Pancreas (tissue), 10 donors: ENCODE measurements at regions not wholly inside any gene's neighbourhood (a gene's known extent, or its start where the extent isn't known, plus 50 kb on each side); places are given as distances from the start of the nearest gene placed in this dataset.

ENCODE experiments used
- ATAC-seq, 4 donors: fragments of 200-7000 bp; cut with Tn5 transposase; one replicate each; pipeline versions ENCODE4 v1.8.0 to v1.9.1; 2020; ENCODE audit warnings: mild to moderate bottlenecking in 4 of 4, moderate library complexity in 4 of 4
- DNase-seq, 6 donors: peaks; one replicate each; pipeline ENCODE4 v3.0.0-alpha.2; 2020
- FAIRE-seq: peaks from 2 replicates; lab custom pipeline; 2012; peaks lifted over from hg19 to GRCh38; lab: Jason Lieb, UNC
- H3K27ac ChIP-seq, 4 donors: fragments of 200-600 bp; sonication (generic); 1 replicate in 3 of 4; 2 replicates in 1 of 4; pipeline versions ENCODE4 v1.5.0 to v1.8.0; 2020
- H3K27me3 ChIP-seq, 4 donors: fragments of 200-600 bp; one replicate each; pipeline ENCODE4 v1.8.0; 2021
- H3K36me3 ChIP-seq, 3 donors: fragments of 200-600 bp; sonication (generic) in 1 of 3; one replicate each; pipeline versions ENCODE4 v1.5.0 to v1.8.0; 2020 to 2021
- H3K4me1 ChIP-seq, 3 donors: fragments of 200-600 bp; one replicate each; pipeline ENCODE4 v1.8.0; 2021
- H3K4me3 ChIP-seq, 4 donors: fragments of 200-600 bp; sonication (generic) in 2 of 4; one replicate each; pipeline versions ENCODE4 v1.5.0 to v1.8.0; 2020 to 2021
- H3K9me3 ChIP-seq, 4 donors: fragments of 200-600 bp; one replicate each; pipeline ENCODE4 v1.8.0; 2021
- WGBS, 2 donors: extraction: QIAGEN DNeasy Blood & Tissue Kit; methylation state at CpG; one replicate each; pipeline ENCODE4 v1.1.7; 2013; 5-methylcytosine and 5-hydroxymethylcytosine counted together
- intact Hi-C, 3 donors: fragments of 100-400 bp; cut with DNase I; formaldehyde crosslinking; loops; one replicate each; pipeline versions ENCODE4 v1.11.1 to v1.14.2; 2022
- TF ChIP-seq, protein P1 (sequence below), 4 donors: fragments of 200-600 bp; sonication (generic) in 3 of 4; IDR thresholded peaks; one replicate each; pipeline versions ENCODE4 v1.5.0 to v1.8.0; 2021; ENCODE audit warnings: antibody characterized with exemption in 4 of 4
- donor health status: healthy with polysubstance abuse.
- donor health status: DM: no; HTN: no; CAD: no; lungs with moderate emphysema.
- donor health status: DM: no; HTN: no; CAD: no.
- donor health status: control.
- donor health status: control.
- donor health status: Bipolar disorder and iron deficiency.
- donor health status: DM: yes; HTN: yes; CAD: no.
- donor health status: DM: no; HTN: no; CAD: no.
- donor health status: DM: no; HTN: no; CAD: no.
- donor health status: DM: yes; HTN: yes; CAD: no.

GRCh38 chr22:46077669-46078099 lies 72.6 kb upstream of the PPARA start:
- no peak for FAIRE-seq
- no peaks in the 10 kb centered on the region for H3K36me3 ChIP-seq
- intact Hi-C loops = no loop called here
- no peak for ATAC-seq
- H3K4me3 ChIP-seq = peak overlapping the region in 3 of 4 donors; percentile 8 to 98 (median 87)
- H3K4me1 ChIP-seq = peaks cover 41 to 52% (median 43%) of the 10 kb centered on the region in 3 donors
- WGBS, 2 donors = 18 to 19% methylated on average over 12 of the region's 12 CpGs
- no peaks in the 10 kb centered on the region for H3K27me3 ChIP-seq
- no peaks in the 10 kb centered on the region for H3K9me3 ChIP-seq
- TF ChIP-seq, protein P1, sequence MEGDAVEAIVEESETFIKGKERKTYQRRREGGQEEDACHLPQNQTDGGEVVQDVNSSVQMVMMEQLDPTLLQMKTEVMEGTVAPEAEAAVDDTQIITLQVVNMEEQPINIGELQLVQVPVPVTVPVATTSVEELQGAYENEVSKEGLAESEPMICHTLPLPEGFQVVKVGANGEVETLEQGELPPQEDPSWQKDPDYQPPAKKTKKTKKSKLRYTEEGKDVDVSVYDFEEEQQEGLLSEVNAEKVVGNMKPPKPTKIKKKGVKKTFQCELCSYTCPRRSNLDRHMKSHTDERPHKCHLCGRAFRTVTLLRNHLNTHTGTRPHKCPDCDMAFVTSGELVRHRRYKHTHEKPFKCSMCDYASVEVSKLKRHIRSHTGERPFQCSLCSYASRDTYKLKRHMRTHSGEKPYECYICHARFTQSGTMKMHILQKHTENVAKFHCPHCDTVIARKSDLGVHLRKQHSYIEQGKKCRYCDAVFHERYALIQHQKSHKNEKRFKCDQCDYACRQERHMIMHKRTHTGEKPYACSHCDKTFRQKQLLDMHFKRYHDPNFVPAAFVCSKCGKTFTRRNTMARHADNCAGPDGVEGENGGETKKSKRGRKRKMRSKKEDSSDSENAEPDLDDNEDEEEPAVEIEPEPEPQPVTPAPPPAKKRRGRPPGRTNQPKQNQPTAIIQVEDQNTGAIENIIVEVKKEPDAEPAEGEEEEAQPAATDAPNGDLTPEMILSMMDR (IDR thresholded peaks at IDR 0.05) = no peak
- peak overlapping the region; percentile 93 to 98 (median 97) for H3K27ac ChIP-seq
- peak in 3 of 6 donors; percentile 9 to 37 (median 30) for DNase-seq

DNA sequence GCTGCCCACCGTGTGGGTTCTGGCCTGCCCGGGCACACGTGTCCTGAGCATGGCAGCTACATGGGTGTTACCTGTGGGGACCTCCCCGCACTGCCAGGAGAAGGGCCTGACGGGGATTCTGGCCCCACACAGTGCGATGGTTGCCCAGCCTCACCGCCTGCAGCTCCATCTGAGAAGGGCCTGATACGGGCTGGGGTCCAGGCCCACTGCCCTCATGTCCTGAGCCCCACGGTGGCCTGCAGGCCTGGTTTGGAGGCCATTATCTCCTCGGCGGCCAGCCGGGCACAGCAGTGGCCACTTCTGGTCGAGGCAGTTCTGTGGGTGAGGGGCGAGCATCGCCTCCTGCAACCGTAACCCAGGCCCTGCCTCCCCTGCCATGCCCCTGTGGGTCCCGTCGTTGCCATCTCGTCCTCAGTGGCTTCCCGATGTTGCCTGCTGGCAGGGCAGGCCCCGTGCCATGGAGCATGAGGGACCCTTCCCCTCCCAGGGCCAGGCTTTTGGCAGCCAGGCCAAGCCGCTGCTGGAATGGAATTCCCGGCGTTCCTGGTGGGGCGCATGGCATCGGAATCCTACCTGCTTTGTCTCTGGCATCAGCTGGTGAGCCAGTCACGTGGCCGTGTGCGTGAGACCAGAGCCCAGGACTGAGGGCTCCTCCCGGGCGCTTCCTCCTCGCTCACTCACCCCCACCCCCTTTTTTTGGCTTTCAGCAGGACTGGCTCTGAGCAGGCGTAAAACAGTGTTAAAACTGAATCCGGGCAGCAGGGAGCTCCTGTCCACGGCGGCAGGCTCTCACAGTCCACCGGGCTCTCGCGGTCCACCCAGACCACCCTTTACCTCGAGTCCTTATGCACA lies 71.9 kb upstream of the PPARA start:
- DNase-seq = peak; percentile 74 to 92 (median 86)
- Histone ChIP-seq H3K36me3 (no peaks in the 10 kb centered on the region), H3K27ac (peak overlapping the region; percentile 93 to 98 (median 97)), H3K27me3 (no peaks in the 10 kb centered on the region), H3K4me3 (peak overlapping the region in 3 of 4 donors; percentile 3 to 98 (median 87)), H3K9me3 (no peaks in the 10 kb centered on the region), H3K4me1 (peaks cover 48 to 60% (median 50%) of the 10 kb centered on the region in 3 donors)
- WGBS, 2 donors = 11 to 15% methylated on average over 40 of the region's 40 CpGs
- TF ChIP-seq, protein P1 (IDR thresholded peaks at IDR 0.05) = no peak
- no peak for FAIRE-seq
- ATAC-seq = peak; percentile 41 to 55 (median 52)
- intact Hi-C loops = no loop called here

DNA sequence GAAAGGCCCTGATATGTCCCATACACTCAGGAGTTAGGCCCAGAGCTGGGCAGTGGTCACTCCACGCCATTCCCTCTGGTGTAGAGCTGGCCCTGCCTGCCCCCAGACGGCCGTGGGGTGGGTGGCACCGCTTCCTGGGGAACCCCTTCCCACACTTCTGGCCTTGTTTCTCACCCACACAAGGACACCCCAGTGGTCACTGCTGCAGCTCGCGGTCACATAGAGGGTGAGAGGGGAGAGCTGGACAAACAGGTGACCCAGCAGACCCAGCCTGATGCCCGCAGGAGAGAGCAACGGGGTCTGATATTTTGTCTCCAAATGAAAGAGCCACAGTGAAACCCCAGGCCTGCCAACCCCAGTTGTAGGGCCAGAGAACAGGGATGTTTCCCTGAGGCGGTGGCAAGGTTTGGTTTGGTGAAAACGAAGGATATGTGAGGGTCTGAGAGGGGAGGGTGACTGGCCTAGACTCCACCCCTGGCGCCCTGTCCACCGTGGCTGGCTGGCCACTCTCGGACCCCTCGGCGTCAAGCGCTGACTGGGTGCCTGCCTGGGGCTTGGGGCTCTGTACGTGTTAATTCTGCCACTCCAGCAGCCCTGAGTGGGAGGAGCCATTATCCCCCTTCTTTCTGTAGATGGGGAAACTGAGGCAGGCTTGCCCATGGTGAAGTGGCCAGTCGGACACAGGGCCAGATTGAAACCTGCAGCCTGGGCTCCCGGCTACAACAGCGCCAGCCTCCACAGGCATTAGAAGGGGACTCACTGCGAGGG lies 71.0 kb upstream of the PPARA start:
- intact Hi-C loops = no loop called here
- FAIRE-seq (no peak), DNase-seq (peak in 3 of 6 donors; percentile 68 to 72 (median 70)), ATAC-seq (peak in 1 of 4 donors; percentile 0)
- peaks cover 54 to 68% (median 59%) of the 10 kb centered on the region in 3 donors for H3K4me1 ChIP-seq
- 20 to 26% methylated on average over 21 of the region's 21 CpGs for WGBS, 2 donors
- peak overlapping the region; percentile 93 to 98 (median 97) for H3K27ac ChIP-seq
- H3K27me3 ChIP-seq = no peaks in the 10 kb centered on the region
- H3K4me3 ChIP-seq = peak overlapping the region in 3 of 4 donors; percentile 35 to 98 (median 87)
- no peaks in the 10 kb centered on the region for H3K9me3 ChIP-seq
- TF ChIP-seq, protein P1 (IDR thresholded peaks at IDR 0.05) = no peak
- no peaks in the 10 kb centered on the region for H3K36me3 ChIP-seq

DNA sequence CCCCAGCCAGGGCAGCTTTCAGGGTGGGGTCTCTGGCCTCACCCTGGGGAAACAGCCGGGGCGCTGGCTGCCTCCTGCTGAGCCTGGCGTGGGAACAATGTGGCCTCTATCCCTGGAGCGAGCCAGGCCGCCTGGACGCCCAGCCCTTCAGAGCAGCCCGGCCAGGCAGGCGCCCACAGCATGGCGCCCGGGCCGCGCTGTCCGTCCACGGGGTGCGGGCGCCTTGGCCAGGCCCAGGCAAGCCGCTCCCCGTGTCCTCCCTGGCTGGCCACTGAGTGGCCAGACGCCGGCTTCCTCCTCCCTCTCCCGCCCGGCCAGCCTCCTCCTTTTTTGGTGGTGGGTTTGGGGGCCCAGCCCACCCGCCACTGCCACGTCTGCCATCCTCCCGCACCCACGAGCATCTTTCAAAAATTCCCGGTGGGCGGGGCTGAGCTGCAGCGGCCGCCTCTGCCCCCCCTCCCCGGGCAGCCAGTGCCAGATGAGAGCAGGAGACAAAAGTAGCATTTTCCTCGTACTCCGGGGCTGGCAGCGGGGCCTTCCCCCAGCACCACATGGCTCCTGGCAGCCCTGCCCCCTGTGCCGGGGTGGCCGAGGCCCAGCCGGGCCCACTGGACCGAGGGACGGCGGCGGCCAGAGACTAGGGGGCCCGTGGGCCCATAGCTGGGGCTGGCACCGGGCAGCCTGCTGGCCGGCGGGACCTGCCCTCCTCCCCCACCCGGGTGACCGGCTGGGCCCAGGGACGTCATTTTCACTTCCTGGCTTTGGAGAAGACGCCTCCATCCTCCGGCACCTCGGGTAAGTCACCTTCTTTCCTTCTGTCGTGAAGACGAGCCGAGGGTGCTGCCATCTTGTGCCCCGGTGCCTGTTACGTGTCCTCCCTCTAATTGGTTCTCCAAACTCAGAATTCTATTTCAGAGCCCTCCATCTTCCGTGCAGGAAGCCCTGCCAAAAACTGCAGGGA lies 70.2 kb upstream of the PPARA start:
- DNase-seq (peak; percentile 71 to 88 (median 76)), ATAC-seq (peak; percentile 29 to 46 (median 37)), FAIRE-seq (no peak)
- no peaks in the 10 kb centered on the region for H3K27me3 ChIP-seq
- 9 to 10% methylated on average over 42 to 57 of the region's 57 CpGs for WGBS, 2 donors
- TF ChIP-seq, protein P1 (IDR thresholded peaks at IDR 0.05) = no peak
- H3K4me1 ChIP-seq = peaks cover 63 to 76% (median 67%) of the 10 kb centered on the region in 3 donors
- no peaks in the 10 kb centered on the region for H3K36me3 ChIP-seq
- peak overlapping the region; percentile 93 to 98 (median 97) for H3K27ac ChIP-seq
- H3K9me3 ChIP-seq = no peaks in the 10 kb centered on the region
- intact Hi-C loops = no loop called here
- peak overlapping the region in 3 of 4 donors; percentile 35 to 98 (median 87) for H3K4me3 ChIP-seq
